HG03520 (cell line): ENCODE measurements at regions not wholly inside any gene's neighbourhood (a gene's known extent, or its start where the extent isn't known, plus 50 kb on each side); places are given as distances from the start of the nearest gene placed in this dataset.
A peak's percentile ranks its signal among the peaks of the same experiment; 100 is the strongest.

Source experiments
- ATAC-seq: cut with Tn5 transposase; IDR thresholded peaks from one replicate; pipeline ENCODE4 v1.9.1; 2021; ENCODE audit warnings: mild to moderate bottlenecking, moderate library complexity; ENCODE audit not compliant: unreplicated experiment

- no peak for ATAC-seq
These were observed 383.4 kb downstream of the SEC16B start for GRCh38 chr1:177586429-177586828.

- no peak for ATAC-seq
These were observed 384.3 kb downstream of the SEC16B start for GRCh38 chr1:177585302-177586220.

- ATAC-seq = no peak
These were observed 396.0 kb downstream of the SEC16B start for GRCh38 chr1:177573901-177574300.

GRCh38 chr1:177571485-177572076, 398.3 kb downstream of the SEC16B start:
- ATAC-seq = no peak

- ATAC-seq = no peak
These were observed 398.8 kb downstream of the SEC16B start for GRCh38 chr1:177571076-177571475.

GRCh38 chr1:177569476-177569875, 398.7 kb downstream of the BRINP2 start:
- no peak for ATAC-seq

- no peak for ATAC-seq
These were observed 397.9 kb downstream of the BRINP2 start for GRCh38 chr1:177568622-177569021.

GRCh38 chr1:177567393-177567792, 396.6 kb downstream of the BRINP2 start:
- ATAC-seq = peak; percentile 48

GRCh38 chr1:177566495-177566894, 395.7 kb downstream of the BRINP2 start:
- no peak for ATAC-seq

- ATAC-seq = no peak
These were observed 390.7 kb downstream of the BRINP2 start for GRCh38 chr1:177561436-177561835.

GRCh38 chr1:177558372-177558771, 387.6 kb downstream of the BRINP2 start:
- ATAC-seq = no peak

GRCh38 chr1:177556163-177556562, 385.4 kb downstream of the BRINP2 start:
- no peak for ATAC-seq

GRCh38 chr1:177547200-177547599, 376.4 kb downstream of the BRINP2 start:
- ATAC-seq = no peak

GRCh38 chr1:177546346-177546745, 375.6 kb downstream of the BRINP2 start:
- no peak for ATAC-seq

- ATAC-seq = no peak
These were observed 355.4 kb downstream of the BRINP2 start for GRCh38 chr1:177526201-177526600.

GRCh38 chr1:177525176-177525575, 354.4 kb downstream of the BRINP2 start:
- ATAC-seq = no peak

GRCh38 chr1:177517546-177517945, 346.8 kb downstream of the BRINP2 start:
- ATAC-seq = no peak

GRCh38 chr1:177514207-177514606, 343.4 kb downstream of the BRINP2 start:
- ATAC-seq = no peak

GRCh38 chr1:177511036-177511435, 340.3 kb downstream of the BRINP2 start:
- no peak for ATAC-seq

- no peak for ATAC-seq
These were observed 335.3 kb downstream of the BRINP2 start for GRCh38 chr1:177505905-177506590.

GRCh38 chr1:177495878-177496277, 325.1 kb downstream of the BRINP2 start:
- no peak for ATAC-seq

- ATAC-seq = no peak
These were observed 320.0 kb downstream of the BRINP2 start for GRCh38 chr1:177490786-177491185.
